ENCODE measurements at regions not wholly inside any gene's neighbourhood (a gene's known extent, or its start where the extent isn't known, plus 50 kb on each side); places are given as distances from the start of the nearest gene placed in this dataset.

- DNase-seq (ENCODE audit: low spot score), result peak; percentile 41
Measured at GRCh38 chr20:40959325-40960092, 69.1 kb upstream of the TOP1 start.

DNA sequence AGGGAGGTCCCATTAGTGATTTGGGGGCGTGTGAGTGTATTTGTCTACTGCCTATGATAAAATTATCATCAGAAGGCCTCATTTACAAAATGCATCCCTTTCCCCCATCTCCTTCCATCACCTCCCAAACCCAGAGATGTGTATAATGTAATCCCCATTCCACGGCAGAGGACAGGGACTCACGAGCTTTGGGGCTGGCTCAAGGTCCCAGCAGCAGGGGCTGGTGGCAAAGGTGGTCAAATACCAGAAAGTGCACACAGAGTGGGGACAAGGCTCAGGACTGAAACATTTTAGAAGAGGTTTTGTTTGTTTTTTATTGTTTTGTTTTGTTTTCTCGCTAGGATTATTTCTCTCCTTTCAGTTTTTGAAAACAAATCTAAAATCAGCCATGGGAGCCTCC is 68.5 kb upstream of the TOP1 start:
- DNase-seq (ENCODE audit: low spot score), result peak; percentile 18

DNA sequence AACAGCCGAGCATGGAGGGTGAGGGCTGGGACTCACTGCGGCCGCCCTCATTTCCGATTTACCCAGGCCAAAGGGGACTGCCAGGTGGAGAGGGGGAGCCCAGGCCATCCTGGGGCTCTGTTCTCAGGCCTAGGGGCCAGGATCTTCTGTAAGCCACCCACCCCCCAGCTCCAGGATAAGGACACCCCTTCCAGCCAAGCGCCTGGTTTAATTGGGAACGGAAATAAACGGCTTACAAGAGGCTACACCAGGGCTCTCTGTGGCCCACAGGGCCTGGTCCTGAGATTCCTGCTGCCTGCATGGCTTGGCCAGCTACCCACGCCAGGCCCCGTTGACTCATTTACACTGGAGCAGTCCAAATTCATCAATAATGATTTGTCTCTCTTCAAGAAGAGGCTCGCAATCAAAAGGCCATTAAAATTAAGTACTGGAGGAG is 68.1 kb upstream of the TOP1 start:
- DNase-seq (ENCODE audit: low spot score), result peak; percentile 43

GRCh38 chr20:40961176-40961575 is 67.4 kb upstream of the TOP1 start:
- DNase-seq (ENCODE audit: low spot score), result peak; percentile 32

DNA sequence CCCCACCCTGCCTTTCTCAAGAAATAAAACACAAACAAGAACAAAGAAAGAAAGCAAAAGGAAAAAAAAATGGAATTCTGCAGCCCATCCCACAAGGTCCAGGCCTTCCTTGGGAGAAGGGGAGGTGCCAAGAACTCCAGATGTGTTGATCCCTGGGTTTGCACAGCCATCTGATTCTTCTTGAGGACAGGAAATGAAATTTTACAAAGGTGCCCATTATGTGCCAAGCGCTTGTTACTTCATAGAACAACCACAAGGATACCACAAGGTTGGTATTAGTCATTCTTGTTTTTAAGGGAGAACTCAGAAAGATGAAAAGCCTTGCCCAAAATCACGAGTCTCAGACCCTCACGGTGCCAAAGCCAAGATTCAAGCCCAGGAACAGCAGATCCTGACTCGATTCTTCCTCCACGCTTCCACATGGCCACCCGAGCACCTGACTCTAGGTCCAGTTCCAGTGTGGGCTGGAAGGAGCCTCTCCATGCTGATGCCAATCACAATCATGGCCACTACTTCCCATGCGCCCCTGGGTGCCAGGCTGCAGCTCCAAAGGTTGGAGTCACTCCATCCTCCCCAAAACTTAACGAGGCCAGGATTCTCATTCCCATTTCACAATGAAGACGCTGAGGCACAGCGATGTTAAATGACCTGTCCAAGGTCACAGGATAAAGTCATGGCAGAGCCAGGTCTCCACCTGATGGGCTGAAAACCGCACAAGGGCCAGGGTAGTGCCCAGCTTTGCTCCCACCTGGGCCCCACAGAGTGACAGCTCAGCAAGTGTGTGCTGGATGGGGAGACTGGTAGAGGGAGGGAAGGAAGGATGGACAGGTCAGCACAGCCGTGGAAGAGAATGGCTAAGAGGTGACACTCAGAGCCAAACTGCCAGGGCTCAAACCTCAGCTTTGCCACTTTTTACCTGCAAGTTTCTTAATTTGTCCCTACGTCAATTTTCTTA is 66.7 kb upstream of the TOP1 start:
- peak; percentile 36 for DNase-seq (ENCODE audit: low spot score)

- DNase-seq (ENCODE audit: low spot score), result peak; percentile 87
Measured at GRCh38 chr20:40962733-40963504, 65.7 kb upstream of the TOP1 start.

DNA sequence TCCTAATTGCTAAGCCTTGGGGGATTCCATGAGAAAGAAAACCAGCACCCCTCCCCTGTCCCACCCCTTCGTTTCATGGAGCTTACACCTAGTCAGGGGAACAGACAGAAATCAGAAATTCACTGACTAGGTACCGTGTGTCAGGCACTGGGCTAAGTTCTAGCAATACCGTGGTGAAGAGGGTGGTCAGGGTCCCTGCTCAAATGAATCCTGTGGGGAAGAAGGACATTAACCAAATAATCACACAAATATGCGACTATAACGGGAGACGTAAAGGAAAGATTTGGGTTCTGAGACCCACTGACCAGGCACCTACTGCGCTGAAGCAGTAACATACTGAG is 65.1 kb upstream of the TOP1 start:
- no peak for DNase-seq (ENCODE audit: low spot score)

GRCh38 chr20:40965671-40966070 is 63.0 kb upstream of the TOP1 start:
- no peak for DNase-seq (ENCODE audit: low spot score)

- DNase-seq (ENCODE audit: low spot score), result no peak
Measured at GRCh38 chr20:40966103-40966502, 62.5 kb upstream of the TOP1 start.

DNA sequence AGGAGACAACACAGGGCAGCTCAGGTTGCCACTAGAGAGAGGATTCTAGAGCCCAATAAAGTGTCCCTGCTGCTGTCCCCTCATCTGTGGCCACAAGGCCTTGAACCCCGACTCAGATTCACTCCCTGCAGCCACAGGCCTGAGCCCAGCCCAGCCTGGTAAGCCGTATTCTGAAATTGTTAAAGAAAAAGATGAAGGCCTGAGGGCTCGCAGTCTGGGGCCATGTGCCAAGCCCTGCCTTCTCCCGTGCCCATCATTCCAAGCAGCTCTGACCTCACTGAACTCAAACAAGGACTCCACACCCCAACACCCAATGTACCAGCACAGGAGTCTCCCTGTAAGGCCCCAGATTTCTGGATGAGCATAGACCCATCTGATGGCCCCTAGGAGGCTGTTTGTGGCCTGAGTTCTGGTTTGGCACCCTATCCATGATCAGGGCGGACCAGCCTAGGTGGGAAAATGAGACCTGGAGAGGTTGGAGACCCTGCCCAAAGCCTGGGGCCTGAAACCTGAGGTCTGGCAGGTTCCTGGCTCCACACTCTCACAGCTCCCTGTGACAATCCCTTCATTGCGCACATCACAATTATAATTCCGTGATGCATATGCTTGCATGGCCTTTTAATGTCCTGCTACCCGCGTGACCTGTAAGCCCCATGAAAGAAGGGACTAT is 62.0 kb upstream of the TOP1 start:
- DNase-seq (ENCODE audit: low spot score), result no peak

- no peak for DNase-seq (ENCODE audit: low spot score)
Measured at GRCh38 chr20:40967700-40968099, 60.9 kb upstream of the TOP1 start.

DNA sequence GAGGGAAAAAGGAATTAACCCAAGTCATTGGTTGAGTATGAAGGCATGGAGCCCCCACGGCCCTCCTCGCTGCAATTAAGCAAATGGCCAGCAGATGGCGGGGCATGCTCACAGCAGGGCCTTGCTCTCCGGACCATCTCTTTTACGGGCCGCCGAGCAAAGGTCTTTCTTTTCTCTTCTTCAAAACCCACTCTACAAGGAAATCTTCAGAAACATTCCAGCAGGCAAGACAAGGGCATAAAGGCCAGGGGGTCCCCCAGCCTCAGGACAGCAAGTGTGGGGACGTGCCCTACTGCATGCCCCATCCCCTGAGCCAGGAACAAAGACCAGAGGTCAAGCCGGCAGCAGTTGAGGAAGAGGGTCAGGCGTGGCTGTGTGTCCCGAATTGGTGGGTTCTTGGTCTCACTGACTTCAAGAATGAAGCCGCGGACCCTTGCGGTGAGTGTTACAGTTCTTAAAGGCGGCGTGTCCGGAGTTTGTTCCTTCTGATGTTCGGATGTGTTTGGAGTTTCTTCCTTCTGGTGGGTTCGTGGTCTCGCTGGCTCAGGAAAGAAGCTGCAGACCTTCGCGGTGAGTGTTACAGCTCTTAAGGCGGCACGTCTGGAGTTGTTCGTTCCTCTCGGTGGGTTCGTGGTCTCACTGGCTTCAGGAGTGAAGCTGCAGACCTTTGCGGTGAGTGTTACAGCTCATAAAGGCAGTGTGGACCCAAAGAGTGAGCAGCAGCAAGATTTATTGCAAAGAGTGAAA is 59.6 kb upstream of the TOP1 start:
- DNase-seq (ENCODE audit: low spot score), result peak; percentile 86

DNA sequence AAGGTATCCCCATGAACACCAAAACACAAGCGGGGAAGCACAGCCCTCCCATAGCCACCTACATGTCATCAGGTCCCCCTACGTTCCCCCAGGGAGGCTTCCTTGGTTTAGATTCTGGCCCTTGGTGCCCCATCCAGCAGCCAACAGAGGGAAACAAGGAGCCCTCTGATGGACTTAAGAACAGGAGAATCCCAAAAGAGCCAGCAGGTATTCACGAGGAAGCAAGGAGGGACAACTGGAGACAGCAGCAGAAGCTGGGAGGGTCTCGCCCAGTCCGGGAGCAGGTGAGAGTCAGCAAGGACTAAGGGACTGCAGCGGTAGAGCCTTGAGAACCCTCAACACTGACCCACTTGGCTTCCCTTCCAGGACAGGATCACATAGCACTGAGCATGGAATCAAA is 58.4 kb upstream of the TOP1 start:
- DNase-seq (ENCODE audit: low spot score), result no peak

- DNase-seq (ENCODE audit: low spot score), result no peak
Measured at GRCh38 chr20:40977218-40977617, 51.4 kb upstream of the TOP1 start.

- DNase-seq (ENCODE audit: low spot score), result no peak
Measured at GRCh38 chr20:40978761-40979160, 49.9 kb upstream of the TOP1 start.

All from ecto neural progenitor cell (in vitro differentiated cells).